ENCODE measurements at regions not wholly inside any gene's neighbourhood (a gene's known extent, or its start where the extent isn't known, plus 50 kb on each side); places are given as distances from the start of the nearest gene placed in this dataset.

- no peaks in the 10 kb centered on the region for H3K9me3 ChIP-seq (ENCODE audit: control insufficient read depth, insufficient read depth, low read depth, low read length)
- H3K36me3 ChIP-seq (ENCODE audit: control insufficient read depth, insufficient read depth, low read length): no peaks in the 10 kb centered on the region
- no peaks in the 10 kb centered on the region for H3K27me3 ChIP-seq (ENCODE audit: control insufficient read depth, insufficient read depth, low read length)
- no peak overlapping the region for H3K9ac ChIP-seq (ENCODE audit: low read length)
- no peak overlapping the region for H3K4me3 ChIP-seq (ENCODE audit: low read depth, low read length)
- no peaks in the 10 kb centered on the region for H3K4me1 ChIP-seq (ENCODE audit: control insufficient read depth, insufficient read depth, low read length)
- H3K27ac ChIP-seq (ENCODE audit: low read depth, low read length): no peak overlapping the region
Measured at GRCh38 chr13:62631124-62631523, 1215.5 kb upstream of the PCDH20 start.

- H3K9ac ChIP-seq (ENCODE audit: low read length): no peak overlapping the region
- no peak overlapping the region for H3K27ac ChIP-seq (ENCODE audit: low read depth, low read length)
Measured at GRCh38 chr13:62629618-62630017, 1214.0 kb upstream of the PCDH20 start.

GRCh38 chr13:62627226-62627625 lies 1211.6 kb upstream of the PCDH20 start:
- Histone ChIP-seq H3K9ac (ENCODE audit: low read length) (no peak overlapping the region), H3K36me3 (ENCODE audit: control insufficient read depth, insufficient read depth, low read length) (no peaks in the 10 kb centered on the region)

More at GRCh38 chr13:62629618-62630017, 1214.0 kb upstream of the PCDH20 start:
- Histone ChIP-seq H3K27me3 (ENCODE audit: control insufficient read depth, insufficient read depth, low read length) (no peaks in the 10 kb centered on the region), H3K4me1 (ENCODE audit: control insufficient read depth, insufficient read depth, low read length) (no peaks in the 10 kb centered on the region), H3K36me3 (ENCODE audit: control insufficient read depth, insufficient read depth, low read length) (no peaks in the 10 kb centered on the region), H3K9me3 (ENCODE audit: control insufficient read depth, insufficient read depth, low read depth, low read length) (no peaks in the 10 kb centered on the region), H3K4me3 (ENCODE audit: low read depth, low read length) (no peak overlapping the region)

GRCh38 chr13:62626771-62627170 lies 1211.1 kb upstream of the PCDH20 start:
- no peaks in the 10 kb centered on the region for H3K27me3 ChIP-seq (ENCODE audit: control insufficient read depth, insufficient read depth, low read length)
- H3K36me3 ChIP-seq (ENCODE audit: control insufficient read depth, insufficient read depth, low read length): no peaks in the 10 kb centered on the region
- no peaks in the 10 kb centered on the region; the same call in 1 of the 2 replicates for H3K4me1 ChIP-seq (ENCODE audit: control insufficient read depth, insufficient read depth, low read length)
- no peaks in the 10 kb centered on the region for H3K9me3 ChIP-seq (ENCODE audit: control insufficient read depth, insufficient read depth, low read depth, low read length)
- no peak overlapping the region for H3K4me3 ChIP-seq (ENCODE audit: low read depth, low read length)
- no peak overlapping the region for H3K9ac ChIP-seq (ENCODE audit: low read length)
- no peak overlapping the region for H3K27ac ChIP-seq (ENCODE audit: low read depth, low read length)

More at GRCh38 chr13:62627226-62627625, 1211.6 kb upstream of the PCDH20 start:
- H3K27ac ChIP-seq (ENCODE audit: low read depth, low read length): no peak overlapping the region
- no peaks in the 10 kb centered on the region for H3K27me3 ChIP-seq (ENCODE audit: control insufficient read depth, insufficient read depth, low read length)
- no peaks in the 10 kb centered on the region; the same call in 1 of the 2 replicates for H3K4me1 ChIP-seq (ENCODE audit: control insufficient read depth, insufficient read depth, low read length)
- no peaks in the 10 kb centered on the region for H3K9me3 ChIP-seq (ENCODE audit: control insufficient read depth, insufficient read depth, low read depth, low read length)
- no peak overlapping the region for H3K4me3 ChIP-seq (ENCODE audit: low read depth, low read length)

- no peaks in the 10 kb centered on the region for H3K27me3 ChIP-seq (ENCODE audit: control insufficient read depth, insufficient read depth, low read length)
Measured at GRCh38 chr13:62625214-62625881, 1209.7 kb upstream of the PCDH20 start.

GRCh38 chr13:62613819-62614218 lies 1198.2 kb upstream of the PCDH20 start:
- H3K4me3 ChIP-seq (ENCODE audit: low read depth, low read length): no peak overlapping the region
- no peak overlapping the region for H3K27ac ChIP-seq (ENCODE audit: low read depth, low read length)
- H3K9me3 ChIP-seq (ENCODE audit: control insufficient read depth, insufficient read depth, low read depth, low read length): no peaks in the 10 kb centered on the region; the same call in 1 of the 2 replicates
- H3K36me3 ChIP-seq (ENCODE audit: control insufficient read depth, insufficient read depth, low read length): no peaks in the 10 kb centered on the region
- H3K4me1 ChIP-seq (ENCODE audit: control insufficient read depth, insufficient read depth, low read length): peaks cover 3% of the 10 kb centered on the region; the same call in 1 of the 2 replicates
- H3K9ac ChIP-seq (ENCODE audit: low read length): no peak overlapping the region
- no peaks in the 10 kb centered on the region for H3K27me3 ChIP-seq (ENCODE audit: control insufficient read depth, insufficient read depth, low read length)

More at GRCh38 chr13:62625214-62625881, 1209.7 kb upstream of the PCDH20 start:
- Histone ChIP-seq H3K27ac (ENCODE audit: low read depth, low read length) (no peak overlapping the region), H3K36me3 (ENCODE audit: control insufficient read depth, insufficient read depth, low read length) (no peaks in the 10 kb centered on the region), H3K4me1 (ENCODE audit: control insufficient read depth, insufficient read depth, low read length) (no peaks in the 10 kb centered on the region; the same call in 1 of the 2 replicates), H3K9me3 (ENCODE audit: control insufficient read depth, insufficient read depth, low read depth, low read length) (no peaks in the 10 kb centered on the region), H3K4me3 (ENCODE audit: low read depth, low read length) (no peak overlapping the region), H3K9ac (ENCODE audit: low read length) (no peak overlapping the region)

GRCh38 chr13:62611343-62611742 lies 1195.7 kb upstream of the PCDH20 start:
- H3K9ac ChIP-seq (ENCODE audit: low read length): no peak overlapping the region
- H3K9me3 ChIP-seq (ENCODE audit: control insufficient read depth, insufficient read depth, low read depth, low read length): no peaks in the 10 kb centered on the region; the same call in 1 of the 2 replicates
- H3K4me1 ChIP-seq (ENCODE audit: control insufficient read depth, insufficient read depth, low read length): peaks cover 3% of the 10 kb centered on the region; the same call in 1 of the 2 replicates
- H3K4me3 ChIP-seq (ENCODE audit: low read depth, low read length): no peak overlapping the region
- no peak overlapping the region for H3K27ac ChIP-seq (ENCODE audit: low read depth, low read length)
- H3K36me3 ChIP-seq (ENCODE audit: control insufficient read depth, insufficient read depth, low read length): no peaks in the 10 kb centered on the region
- no peaks in the 10 kb centered on the region for H3K27me3 ChIP-seq (ENCODE audit: control insufficient read depth, insufficient read depth, low read length)

- no peaks in the 10 kb centered on the region for H3K27me3 ChIP-seq (ENCODE audit: control insufficient read depth, insufficient read depth, low read length)
- no peak overlapping the region for H3K9ac ChIP-seq (ENCODE audit: low read length)
- H3K9me3 ChIP-seq (ENCODE audit: control insufficient read depth, insufficient read depth, low read depth, low read length): no peaks in the 10 kb centered on the region
- no peak overlapping the region for H3K27ac ChIP-seq (ENCODE audit: low read depth, low read length)
- H3K4me1 ChIP-seq (ENCODE audit: control insufficient read depth, insufficient read depth, low read length): no peaks in the 10 kb centered on the region
- H3K36me3 ChIP-seq (ENCODE audit: control insufficient read depth, insufficient read depth, low read length): no peaks in the 10 kb centered on the region
- H3K4me3 ChIP-seq (ENCODE audit: low read depth, low read length): no peak overlapping the region
Measured at GRCh38 chr13:62598708-62599107, 1183.1 kb upstream of the PCDH20 start.

- Histone ChIP-seq H3K4me1 (ENCODE audit: control insufficient read depth, insufficient read depth, low read length) (no peaks in the 10 kb centered on the region), H3K27me3 (ENCODE audit: control insufficient read depth, insufficient read depth, low read length) (no peaks in the 10 kb centered on the region), H3K9ac (ENCODE audit: low read length) (no peak overlapping the region), H3K27ac (ENCODE audit: low read depth, low read length) (no peak overlapping the region), H3K36me3 (ENCODE audit: control insufficient read depth, insufficient read depth, low read length) (no peaks in the 10 kb centered on the region), H3K9me3 (ENCODE audit: control insufficient read depth, insufficient read depth, low read depth, low read length) (no peaks in the 10 kb centered on the region), H3K4me3 (ENCODE audit: low read depth, low read length) (no peak overlapping the region)
Measured at GRCh38 chr13:62595976-62596375, 1180.3 kb upstream of the PCDH20 start.

GRCh38 chr13:62593804-62594203 lies 1178.2 kb upstream of the PCDH20 start:
- H3K9me3 ChIP-seq (ENCODE audit: control insufficient read depth, insufficient read depth, low read depth, low read length): no peaks in the 10 kb centered on the region
- H3K4me3 ChIP-seq (ENCODE audit: low read depth, low read length): no peak overlapping the region
- H3K4me1 ChIP-seq (ENCODE audit: control insufficient read depth, insufficient read depth, low read length): no peaks in the 10 kb centered on the region
- H3K27me3 ChIP-seq (ENCODE audit: control insufficient read depth, insufficient read depth, low read length): no peaks in the 10 kb centered on the region
- no peaks in the 10 kb centered on the region for H3K36me3 ChIP-seq (ENCODE audit: control insufficient read depth, insufficient read depth, low read length)
- H3K27ac ChIP-seq (ENCODE audit: low read depth, low read length): no peak overlapping the region
- H3K9ac ChIP-seq (ENCODE audit: low read length): no peak overlapping the region

- H3K9ac ChIP-seq (ENCODE audit: low read length): no peak overlapping the region
- no peaks in the 10 kb centered on the region for H3K9me3 ChIP-seq (ENCODE audit: control insufficient read depth, insufficient read depth, low read depth, low read length)
- H3K4me1 ChIP-seq (ENCODE audit: control insufficient read depth, insufficient read depth, low read length): no peaks in the 10 kb centered on the region
- no peaks in the 10 kb centered on the region for H3K36me3 ChIP-seq (ENCODE audit: control insufficient read depth, insufficient read depth, low read length)
- H3K27ac ChIP-seq (ENCODE audit: low read depth, low read length): no peak overlapping the region
- H3K4me3 ChIP-seq (ENCODE audit: low read depth, low read length): no peak overlapping the region
- H3K27me3 ChIP-seq (ENCODE audit: control insufficient read depth, insufficient read depth, low read length): no peaks in the 10 kb centered on the region
Measured at GRCh38 chr13:62583466-62583865, 1167.8 kb upstream of the PCDH20 start.
